HG03442 (cell line): ENCODE measurements at regions not wholly inside any gene's neighbourhood (a gene's known extent, or its start where the extent isn't known, plus 50 kb on each side); places are given as distances from the start of the nearest gene placed in this dataset.
"Not testable (repeated sequence)": the region's sequence is repeated elsewhere in the genome, so short reads cannot be mapped to it uniquely, and the experiment has no call there.

ENCODE experiments used
- ATAC-seq: cut with Tn5 transposase; IDR thresholded peaks from one replicate; pipeline ENCODE4 v1.9.1; 2021; ENCODE audit warnings: mild to moderate bottlenecking, moderate library complexity; ENCODE audit not compliant: unreplicated experiment

- ATAC-seq, result not testable (repeated sequence)
Observed at GRCh38 chr14:40954448-40955130, 652.1 kb upstream of the LRFN5 start.

- no peak for ATAC-seq
Observed at GRCh38 chr14:40944521-40944920, 662.2 kb upstream of the LRFN5 start.

DNA sequence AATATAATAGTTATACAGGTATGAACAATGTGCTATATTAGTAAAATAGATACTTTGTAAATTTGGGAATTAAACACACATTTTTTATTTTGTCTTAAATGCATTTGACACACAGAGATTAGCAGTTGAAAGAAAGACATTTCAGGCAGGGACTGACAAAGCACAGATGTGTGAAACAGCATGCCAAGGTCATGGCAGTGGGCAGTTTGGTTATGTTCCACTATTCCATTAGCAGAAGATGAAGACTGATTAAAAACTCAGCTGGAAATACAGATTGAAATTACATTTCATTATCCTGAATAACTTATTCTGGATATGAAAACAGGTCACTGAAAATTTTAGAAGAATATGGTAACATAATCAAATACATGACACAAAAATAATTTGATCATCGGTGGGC is 669.8 kb upstream of the LRFN5 start:
- ATAC-seq, result no peak

GRCh38 chr14:40920380-40920779 is 686.3 kb upstream of the LRFN5 start:
- no peak for ATAC-seq

DNA sequence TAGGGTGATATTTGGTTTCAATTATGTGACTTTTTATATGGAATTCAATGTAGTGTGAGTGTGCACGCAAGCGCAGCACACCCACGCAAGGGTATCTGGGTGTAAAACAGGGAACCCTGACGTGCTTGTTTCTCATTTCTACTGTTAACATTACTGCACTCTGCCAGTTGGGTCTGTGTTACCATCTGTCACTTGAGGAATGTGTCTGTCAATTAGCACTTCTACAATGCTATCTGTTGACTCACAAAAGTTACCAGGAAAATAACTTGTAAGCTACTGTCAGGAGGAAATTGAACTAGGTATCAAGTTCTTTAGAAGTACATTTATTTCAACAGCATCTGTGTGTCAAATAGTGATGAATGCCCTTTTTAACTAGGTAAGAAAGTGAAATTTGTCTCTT is 695.5 kb upstream of the LRFN5 start:
- ATAC-seq, result no peak

DNA sequence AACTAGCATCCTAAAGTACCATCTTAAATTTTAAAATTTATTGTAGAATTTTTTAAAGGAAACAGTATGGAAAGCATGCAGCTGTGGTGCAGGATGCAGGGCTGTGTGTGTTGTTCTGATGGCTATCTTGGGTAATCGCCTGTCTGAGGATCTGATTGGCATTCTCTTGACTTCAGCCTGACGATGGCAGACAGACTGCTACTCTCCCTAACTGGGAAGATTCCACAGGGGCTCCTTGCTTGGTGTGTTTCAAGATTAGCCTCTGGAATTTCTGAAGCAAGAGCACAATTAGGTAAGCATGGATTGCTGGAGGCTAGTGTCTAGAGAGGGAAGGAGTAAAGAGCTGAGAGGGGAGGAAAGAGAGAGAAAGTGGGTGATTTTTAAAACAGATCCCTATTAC is 696.8 kb upstream of the LRFN5 start:
- no peak for ATAC-seq

- no peak for ATAC-seq
Observed at GRCh38 chr14:40903709-40904108, 703.0 kb upstream of the LRFN5 start.

- no peak for ATAC-seq
Observed at GRCh38 chr14:40899435-40899834, 707.2 kb upstream of the LRFN5 start.

DNA sequence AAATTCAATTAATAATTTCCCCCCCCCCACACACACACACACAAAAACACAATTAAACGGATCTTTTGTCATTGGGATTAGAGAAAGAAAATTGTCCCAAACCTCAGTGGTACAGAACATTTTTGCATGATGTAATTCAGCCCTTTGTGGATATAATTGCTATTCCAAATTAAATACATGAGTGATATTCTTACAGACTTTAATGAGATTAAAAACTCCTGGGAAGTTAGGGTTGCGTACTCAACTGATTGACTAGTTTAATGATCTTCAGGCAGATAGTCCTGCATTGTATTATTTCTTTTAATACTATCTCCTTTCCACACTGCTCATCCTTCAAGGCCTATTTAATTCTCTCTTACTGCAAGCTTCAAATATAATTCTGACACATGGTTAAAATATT is 711.8 kb upstream of the LRFN5 start:
- ATAC-seq, result no peak

DNA sequence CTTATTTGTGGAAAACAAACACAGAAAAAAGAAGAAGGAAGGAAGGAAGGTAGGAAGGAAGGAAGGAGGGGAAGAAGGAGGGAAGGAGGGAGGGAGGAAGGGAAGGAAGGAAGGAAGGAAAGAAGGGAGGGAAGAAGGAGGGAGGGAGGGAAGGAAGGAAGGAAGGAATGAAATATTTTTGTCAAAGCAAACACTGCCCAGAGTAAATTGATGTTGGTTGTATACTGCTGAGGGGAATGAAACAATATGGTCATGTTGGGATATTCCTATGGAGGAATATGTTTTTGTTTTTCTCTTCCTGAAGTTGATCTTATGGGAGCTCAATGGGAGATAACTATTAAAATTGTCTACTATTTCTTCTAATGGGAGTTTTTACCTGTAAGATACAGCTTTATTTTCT is 717.5 kb upstream of the LRFN5 start:
- ATAC-seq, result no peak

- no peak for ATAC-seq
Observed at GRCh38 chr14:40887912-40888311, 718.8 kb upstream of the LRFN5 start.

DNA sequence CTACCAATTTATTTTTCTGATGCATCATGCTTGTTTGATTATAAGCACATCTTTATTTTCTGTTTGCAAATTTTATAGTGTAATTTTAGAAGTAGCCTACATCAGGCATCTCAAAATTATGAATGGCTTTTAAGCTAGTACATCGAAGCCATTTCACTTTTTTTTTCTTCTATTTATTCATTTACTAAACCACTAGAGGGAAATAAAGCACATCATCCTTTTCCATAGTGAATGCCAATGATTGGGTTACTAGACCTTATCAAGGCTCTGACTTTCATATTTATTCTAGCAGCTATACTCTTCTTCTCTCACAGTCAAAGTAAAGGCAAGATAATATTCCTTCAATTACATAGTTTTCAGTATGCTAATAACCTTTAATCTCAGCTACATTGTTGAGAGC is 736.4 kb upstream of the LRFN5 start:
- no peak for ATAC-seq

DNA sequence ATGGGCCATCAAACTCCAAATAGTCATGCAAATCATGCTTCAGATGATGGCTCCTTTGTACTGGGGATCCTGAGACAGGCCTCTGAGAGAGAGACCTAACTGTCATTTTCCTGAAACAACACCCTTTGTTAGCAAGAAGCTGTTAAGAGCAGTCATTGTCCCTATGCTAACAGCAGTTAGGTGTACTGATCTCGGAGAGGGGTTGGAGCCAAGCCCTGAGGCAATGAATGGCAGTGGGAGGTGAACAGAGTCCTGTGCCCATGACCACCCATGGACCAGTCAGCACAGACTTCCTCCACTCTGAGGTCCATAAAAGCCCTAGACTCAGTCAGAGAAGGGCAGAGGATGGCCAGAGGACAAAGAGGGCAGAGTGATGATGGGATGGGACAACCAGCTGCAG is 747.6 kb upstream of the LRFN5 start:
- no peak for ATAC-seq

GRCh38 chr14:40855343-40855742 is 751.3 kb upstream of the LRFN5 start:
- no peak for ATAC-seq

GRCh38 chr14:40850191-40850590 is 756.5 kb upstream of the LRFN5 start:
- no peak for ATAC-seq

DNA sequence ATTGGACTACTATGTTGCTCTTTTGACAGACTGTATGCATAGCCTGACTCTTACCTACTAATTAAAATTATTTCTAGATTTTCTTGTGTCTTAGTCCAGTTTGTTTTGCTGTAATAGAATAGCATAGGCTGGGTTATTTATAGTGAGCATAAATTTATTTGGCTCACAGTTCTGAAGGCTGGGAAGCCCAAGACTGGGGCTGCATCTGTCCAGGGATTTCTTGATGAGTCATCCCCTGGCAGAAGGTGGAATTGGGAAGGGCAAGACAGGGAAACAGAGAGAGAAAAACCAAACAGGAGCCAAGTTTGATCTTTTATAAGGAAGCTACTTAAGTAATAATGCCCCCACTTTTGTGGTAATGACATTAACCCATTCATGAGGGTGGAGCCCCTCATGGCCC is 759.2 kb upstream of the LRFN5 start:
- ATAC-seq, result no peak

GRCh38 chr14:40842816-40843215 is 763.9 kb upstream of the LRFN5 start:
- ATAC-seq, result no peak

DNA sequence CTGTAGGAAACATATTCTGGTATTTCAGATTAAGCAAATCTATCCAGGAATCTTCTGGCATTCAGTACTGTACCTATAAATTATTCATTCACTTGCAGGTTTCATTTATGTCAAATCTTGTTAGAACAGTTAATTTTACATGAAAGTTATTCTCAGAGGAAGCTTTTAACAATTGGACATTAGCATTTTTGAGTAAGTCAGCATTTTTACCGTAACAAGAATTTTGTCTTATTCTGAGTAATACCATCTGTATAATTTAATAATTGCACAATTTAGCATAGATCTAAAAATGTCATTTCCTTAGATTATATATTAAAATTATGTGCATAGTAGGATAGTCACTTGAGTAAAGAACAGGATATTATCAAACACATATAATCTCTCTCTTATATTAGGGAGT is 764.8 kb upstream of the LRFN5 start:
- ATAC-seq, result no peak

GRCh38 chr14:40838601-40839000 is 768.1 kb upstream of the LRFN5 start:
- ATAC-seq, result no peak

- no peak for ATAC-seq
Observed at GRCh38 chr14:40806471-40806870, 800.2 kb upstream of the LRFN5 start.

- no peak for ATAC-seq
Observed at GRCh38 chr14:40796168-40796567, 810.5 kb upstream of the LRFN5 start.

DNA sequence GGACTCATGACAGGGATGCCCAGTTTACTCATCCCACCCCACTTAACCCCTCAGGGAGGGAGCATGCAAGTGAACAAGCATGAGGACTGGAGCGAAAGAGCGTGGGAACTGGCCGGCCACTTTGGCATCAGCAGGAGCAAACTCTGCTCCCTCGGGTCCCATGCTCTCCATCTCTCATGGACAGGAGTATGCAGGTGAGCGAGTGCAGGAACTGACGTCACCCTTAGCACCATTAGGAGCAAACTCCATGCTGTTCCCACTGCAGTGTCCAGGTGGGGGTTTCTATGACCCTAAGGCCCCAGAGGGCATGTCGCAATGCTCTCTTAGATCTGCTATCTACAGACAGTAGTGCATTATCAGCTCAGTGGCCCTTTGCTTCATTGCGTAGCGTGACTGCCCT is 821.8 kb upstream of the LRFN5 start:
- no peak for ATAC-seq

- no peak for ATAC-seq
Observed at GRCh38 chr14:40762685-40763084, 844.0 kb upstream of the LRFN5 start.
